Neural cell (in vitro differentiated cells): ENCODE measurements at regions not wholly inside any gene's neighbourhood (a gene's known extent, or its start where the extent isn't known, plus 50 kb on each side); places are given as distances from the start of the nearest gene placed in this dataset.

Experiments
- H2AFZ ChIP-seq: fragments of 200-600, 300-800 bp; sonication (generic), shearing (Covaris generic); 2 replicates; pipeline ENCODE4 v1.6.0; 2014; ENCODE audit warnings: low read depth, mild to moderate bottlenecking, antibody characterized with exemption, low read length, moderate library complexity
- H3F3A ChIP-seq: fragments of 200-600 bp; shearing (Covaris generic); 2 replicates; pipeline ENCODE4 v1.6.1; 2016; ENCODE audit warnings: mild to moderate bottlenecking, moderate library complexity, mixed read lengths, antibody characterized with exemption, low read length; ENCODE audit not compliant: insufficient read depth, poor library complexity, severe bottlenecking
- H3K27ac ChIP-seq: fragments of 200-600, 300-800 bp; sonication (generic), shearing (Covaris generic); 2 replicates; pipeline ENCODE4 v1.5.1; 2014; ENCODE audit warnings: mild to moderate bottlenecking, low read length, moderate library complexity
- H3K27me3 ChIP-seq: fragments of 300-800, 200-600 bp; sonication (generic), shearing (Covaris generic); 2 replicates; pipeline ENCODE4 v1.6.0; 2014; ENCODE audit warnings: mild to moderate bottlenecking, low read depth, low read length, moderate library complexity; ENCODE audit not compliant: insufficient read depth
- H3K36me3 ChIP-seq: fragments of 300-800, 200-600 bp; sonication (generic), shearing (Covaris generic); 2 replicates; pipeline ENCODE4 v1.5.1; 2014; ENCODE audit warnings: mild to moderate bottlenecking, antibody characterized with exemption, low read length, moderate library complexity; ENCODE audit not compliant: insufficient read depth
- H3K4me2 ChIP-seq: fragments of 300-800, 200-600 bp; sonication (generic), shearing (Covaris generic); 2 replicates; pipeline ENCODE4 v1.6.0; 2014; ENCODE audit warnings: mild to moderate bottlenecking, low read length
- H3K4me3 ChIP-seq: fragments of 300-800, 200-600 bp; sonication (generic), shearing (Covaris generic); 2 replicates; pipeline ENCODE4 v1.5.1; 2014; ENCODE audit warnings: mild to moderate bottlenecking, low read length, moderate library complexity
- H3K79me2 ChIP-seq: fragments of 200-600 bp; shearing (Covaris generic); replicated peaks from 2 replicates; pipeline ENCODE4 v1.6.0; 2014; ENCODE audit warnings: mild to moderate bottlenecking, low read length, moderate library complexity; ENCODE audit not compliant: insufficient read depth
- H3K9ac ChIP-seq: fragments of 300-800, 200-600 bp; sonication (generic), shearing (Covaris generic); 2 replicates; pipeline ENCODE4 v1.6.1; 2016; ENCODE audit warnings: mild to moderate bottlenecking, low read length, mixed read lengths
- H3K9me2 ChIP-seq: fragments of 200-600 bp; shearing (Covaris generic); 2 replicates; pipeline ENCODE4 v1.6.1; 2016; ENCODE audit warnings: mild to moderate bottlenecking, low read length, mixed read lengths; ENCODE audit not compliant: insufficient read depth
- H3K9me3 ChIP-seq: fragments of 200-600, 300-800 bp; sonication (generic), shearing (Covaris generic); 2 replicates; pipeline ENCODE4 v1.6.1; 2016; ENCODE audit warnings: mild to moderate bottlenecking, mixed run types, low read length, moderate library complexity, mixed read lengths
- H4K20me1 ChIP-seq: fragments of 200-600 bp; shearing (Covaris generic); 2 replicates; pipeline ENCODE4 v1.6.1; 2016; ENCODE audit warnings: mild to moderate bottlenecking, mixed run types; ENCODE audit not compliant: insufficient read depth
- EP300 ChIP-seq: fragments of 450-650 bp; conservative IDR thresholded peaks from 2 replicates; pipeline ENCODE4 v1.6.1; 2014; ENCODE audit warnings: antibody characterized with exemption, mild to moderate bottlenecking, moderate library complexity; ENCODE audit not compliant: poor library complexity, severe bottlenecking
- EZH2 ChIP-seq: fragments of 200-600, 300-800 bp; shearing (Covaris generic), sonication (generic); IDR thresholded peaks from 2 replicates; pipeline ENCODE4 v1.6.1; 2014; ENCODE audit warnings: antibody characterized with exemption, low read length, borderline replicate concordance, mild to moderate bottlenecking; ENCODE audit not compliant: insufficient read depth, poor library complexity, severe bottlenecking
- MXI1 ChIP-seq: fragments of 450-650 bp; conservative IDR thresholded peaks from 2 replicates; pipeline ENCODE4 v1.6.1; 2014; ENCODE audit warnings: antibody characterized with exemption, mild to moderate bottlenecking; ENCODE audit not compliant: poor library complexity, severe bottlenecking
- POLR2AphosphoS5 ChIP-seq: IDR thresholded peaks from 2 replicates; pipeline ENCODE4 v1.6.1; 2012
- RAD21 ChIP-seq: fragments of 450-650 bp; conservative IDR thresholded peaks from 2 replicates; pipeline ENCODE4 v1.6.1; 2014; ENCODE audit warnings: antibody characterized with exemption, mild to moderate bottlenecking, moderate library complexity
- SMC3 ChIP-seq: fragments of 450-650 bp; conservative IDR thresholded peaks from 2 replicates; pipeline ENCODE4 v1.6.1; 2014; ENCODE audit warnings: antibody characterized with exemption, mild to moderate bottlenecking, moderate library complexity; ENCODE audit not compliant: poor library complexity
- TAF1 ChIP-seq: IDR thresholded peaks from 2 replicates; pipeline ENCODE4 v1.6.1; 2012; ENCODE audit warnings: low read depth
- TF ChIP-seq, protein P1 (sequence below): fragments of 450-650 bp; IDR thresholded peaks from 2 replicates; pipeline ENCODE4 v1.5.1; 2014; ENCODE audit warnings: antibody characterized with exemption, mild to moderate bottlenecking, moderate library complexity; ENCODE audit not compliant: poor library complexity, severe bottlenecking
- TF ChIP-seq, protein P2 (sequence below): IDR thresholded peaks from 2 replicates; pipeline ENCODE4 v1.6.1; 2012; ENCODE audit warnings: borderline replicate concordance

DNA sequence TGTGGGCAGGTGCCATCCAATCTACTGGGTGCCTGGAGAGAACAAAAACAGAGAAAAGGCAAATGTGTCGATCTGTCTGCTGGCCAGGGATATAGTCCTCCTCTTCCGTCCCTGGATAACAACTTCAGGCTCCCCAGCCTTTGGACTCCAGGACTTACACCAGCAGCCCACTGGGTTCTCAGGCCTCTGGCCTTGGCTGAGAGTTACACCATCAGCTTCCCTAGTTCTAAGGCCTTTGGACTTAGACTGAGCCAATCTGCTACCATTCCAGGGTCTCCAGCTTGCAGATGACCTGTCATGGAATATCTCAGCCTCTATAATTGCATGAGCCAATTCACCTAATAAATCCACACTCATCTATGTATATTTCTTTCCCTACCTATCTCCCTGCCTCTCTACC lies 460.9 kb upstream of the ADAMTS9 start:
- no peaks in the 10 kb centered on the region for H3K79me2 ChIP-seq
- no peak overlapping the region for H3K27ac ChIP-seq
- no peak overlapping the region for H3K9ac ChIP-seq
- H3K27me3 ChIP-seq, result no peaks in the 10 kb centered on the region
- H2AFZ ChIP-seq, result no peak overlapping the region
- no peak overlapping the region for H3K4me2 ChIP-seq
- TF ChIP-seq EP300 (no peak), EZH2 (no peak), SMC3 (no peak), RAD21 (no peak), POLR2AphosphoS5 (no peak), MXI1 (no peak), TAF1 (no peak)
- TF ChIP-seq, protein P1, sequence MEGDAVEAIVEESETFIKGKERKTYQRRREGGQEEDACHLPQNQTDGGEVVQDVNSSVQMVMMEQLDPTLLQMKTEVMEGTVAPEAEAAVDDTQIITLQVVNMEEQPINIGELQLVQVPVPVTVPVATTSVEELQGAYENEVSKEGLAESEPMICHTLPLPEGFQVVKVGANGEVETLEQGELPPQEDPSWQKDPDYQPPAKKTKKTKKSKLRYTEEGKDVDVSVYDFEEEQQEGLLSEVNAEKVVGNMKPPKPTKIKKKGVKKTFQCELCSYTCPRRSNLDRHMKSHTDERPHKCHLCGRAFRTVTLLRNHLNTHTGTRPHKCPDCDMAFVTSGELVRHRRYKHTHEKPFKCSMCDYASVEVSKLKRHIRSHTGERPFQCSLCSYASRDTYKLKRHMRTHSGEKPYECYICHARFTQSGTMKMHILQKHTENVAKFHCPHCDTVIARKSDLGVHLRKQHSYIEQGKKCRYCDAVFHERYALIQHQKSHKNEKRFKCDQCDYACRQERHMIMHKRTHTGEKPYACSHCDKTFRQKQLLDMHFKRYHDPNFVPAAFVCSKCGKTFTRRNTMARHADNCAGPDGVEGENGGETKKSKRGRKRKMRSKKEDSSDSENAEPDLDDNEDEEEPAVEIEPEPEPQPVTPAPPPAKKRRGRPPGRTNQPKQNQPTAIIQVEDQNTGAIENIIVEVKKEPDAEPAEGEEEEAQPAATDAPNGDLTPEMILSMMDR, result no peak
- TF ChIP-seq, protein P2, sequence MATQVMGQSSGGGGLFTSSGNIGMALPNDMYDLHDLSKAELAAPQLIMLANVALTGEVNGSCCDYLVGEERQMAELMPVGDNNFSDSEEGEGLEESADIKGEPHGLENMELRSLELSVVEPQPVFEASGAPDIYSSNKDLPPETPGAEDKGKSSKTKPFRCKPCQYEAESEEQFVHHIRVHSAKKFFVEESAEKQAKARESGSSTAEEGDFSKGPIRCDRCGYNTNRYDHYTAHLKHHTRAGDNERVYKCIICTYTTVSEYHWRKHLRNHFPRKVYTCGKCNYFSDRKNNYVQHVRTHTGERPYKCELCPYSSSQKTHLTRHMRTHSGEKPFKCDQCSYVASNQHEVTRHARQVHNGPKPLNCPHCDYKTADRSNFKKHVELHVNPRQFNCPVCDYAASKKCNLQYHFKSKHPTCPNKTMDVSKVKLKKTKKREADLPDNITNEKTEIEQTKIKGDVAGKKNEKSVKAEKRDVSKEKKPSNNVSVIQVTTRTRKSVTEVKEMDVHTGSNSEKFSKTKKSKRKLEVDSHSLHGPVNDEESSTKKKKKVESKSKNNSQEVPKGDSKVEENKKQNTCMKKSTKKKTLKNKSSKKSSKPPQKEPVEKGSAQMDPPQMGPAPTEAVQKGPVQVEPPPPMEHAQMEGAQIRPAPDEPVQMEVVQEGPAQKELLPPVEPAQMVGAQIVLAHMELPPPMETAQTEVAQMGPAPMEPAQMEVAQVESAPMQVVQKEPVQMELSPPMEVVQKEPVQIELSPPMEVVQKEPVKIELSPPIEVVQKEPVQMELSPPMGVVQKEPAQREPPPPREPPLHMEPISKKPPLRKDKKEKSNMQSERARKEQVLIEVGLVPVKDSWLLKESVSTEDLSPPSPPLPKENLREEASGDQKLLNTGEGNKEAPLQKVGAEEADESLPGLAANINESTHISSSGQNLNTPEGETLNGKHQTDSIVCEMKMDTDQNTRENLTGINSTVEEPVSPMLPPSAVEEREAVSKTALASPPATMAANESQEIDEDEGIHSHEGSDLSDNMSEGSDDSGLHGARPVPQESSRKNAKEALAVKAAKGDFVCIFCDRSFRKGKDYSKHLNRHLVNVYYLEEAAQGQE, result no peak
- no peaks in the 10 kb centered on the region for H4K20me1 ChIP-seq
- no peaks in the 10 kb centered on the region for H3K9me3 ChIP-seq
- H3F3A ChIP-seq, result no peaks in the 10 kb centered on the region
- no peak overlapping the region for H3K4me3 ChIP-seq
- no peaks in the 10 kb centered on the region for H3K36me3 ChIP-seq
- H3K9me2 ChIP-seq, result no peaks in the 10 kb centered on the region

DNA sequence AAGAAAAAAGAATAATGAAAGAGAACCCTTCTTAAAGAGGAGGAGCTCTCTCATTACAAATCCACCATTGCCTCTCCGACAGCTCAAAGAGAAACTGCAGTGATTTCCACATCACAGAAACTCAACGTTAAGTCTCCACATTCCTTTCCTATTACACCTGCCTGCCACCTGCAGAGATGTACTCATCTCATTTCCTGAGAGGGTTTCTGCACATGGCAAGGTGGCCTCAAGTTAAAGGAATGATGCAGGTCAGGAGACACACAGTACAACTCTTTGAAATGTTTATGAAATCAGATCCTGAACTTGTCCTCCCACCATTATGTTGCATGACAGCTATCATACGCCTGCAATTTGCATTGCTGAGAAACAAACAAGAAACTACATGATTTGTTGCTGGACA lies 458.4 kb upstream of the ADAMTS9 start:
- Histone ChIP-seq H3K9me3 (no peaks in the 10 kb centered on the region), H2AFZ (no peak overlapping the region), H3K36me3 (no peaks in the 10 kb centered on the region), H3K27me3 (no peaks in the 10 kb centered on the region), H3K79me2 (no peaks in the 10 kb centered on the region), H3K4me2 (no peak overlapping the region), H4K20me1 (no peaks in the 10 kb centered on the region), H3K9me2 (no peaks in the 10 kb centered on the region), H3F3A (no peaks in the 10 kb centered on the region), H3K9ac (no peak overlapping the region), H3K4me3 (no peak overlapping the region), H3K27ac (no peak overlapping the region)
- TF ChIP-seq TAF1 (no peak), SMC3 (no peak), RAD21 (no peak), POLR2AphosphoS5 (no peak), EZH2 (no peak), MXI1 (no peak), EP300 (no peak)
- TF ChIP-seq, protein P2, result no peak
- TF ChIP-seq, protein P1, result no peak
